Uterus (tissue), 2 donors: ENCODE measurements at regions not wholly inside any gene's neighbourhood (a gene's known extent, or its start where the extent isn't known, plus 50 kb on each side); places are given as distances from the start of the nearest gene placed in this dataset.

Experiments used
- CTCF ChIP-seq, 4 experiments: fragments of 200-600 bp in 2 of 4; fragments of 450-650 bp in 2 of 4; sonication (generic) in 2 of 4; IDR thresholded peaks; one replicate each; pipeline ENCODE4 v1.5.1; 2016 to 2019; ENCODE audit warnings: antibody characterized with exemption in 4 of 4, mild to moderate bottlenecking in 2 of 4, moderate library complexity in 1 of 4
- POLR2A ChIP-seq, 2 donors: fragments of 450-650 bp; IDR thresholded peaks; one replicate each; pipeline ENCODE4 v1.6.1; 2016; ENCODE audit warnings: antibody characterized with exemption in 2 of 2, mild to moderate bottlenecking in 1 of 2, moderate library complexity in 1 of 2

GRCh38 chr6:43937236-43938177, 167.5 kb downstream of the VEGFA start:
- TF ChIP-seq POLR2A (IDR thresholded peaks at IDR 0.05), result no peak
- TF ChIP-seq CTCF (IDR thresholded peaks at IDR 0.05), result no peak
